ENCODE measurements at regions not wholly inside any gene's neighbourhood (a gene's known extent, or its start where the extent isn't known, plus 50 kb on each side); places are given as distances from the start of the nearest gene placed in this dataset.

- TF ChIP-seq CTCF (IDR thresholded peaks at IDR 0.05) (no peak), POLR2A (IDR thresholded peaks at IDR 0.05) (no peak), EP300 (IDR thresholded peaks at IDR 0.05) (no peak)
Measured at GRCh38 chr1:208437401-208437800, 193.2 kb upstream of the PLXNA2 start.
